B cell (primary cell): ENCODE measurements at regions not wholly inside any gene's neighbourhood (a gene's known extent, or its start where the extent isn't known, plus 50 kb on each side); places are given as distances from the start of the nearest gene placed in this dataset.

Source experiments
- CTCF ChIP-seq: fragments of 200-600 bp; IDR thresholded peaks from one replicate; pipeline ENCODE4 v1.8.0; 2022; ENCODE audit warnings: antibody characterized with exemption, mild to moderate bottlenecking
- EZH2 ChIP-seq: IDR thresholded peaks from 2 replicates; pipeline ENCODE4 v1.6.1; 2012; ENCODE audit warnings: borderline replicate concordance, low read depth, mild to moderate bottlenecking, moderate library complexity, low read length; ENCODE audit not compliant: insufficient read depth, poor library complexity, severe bottlenecking

- no peak for TF ChIP-seq CTCF
- TF ChIP-seq EZH2 = no peak
Measured at GRCh38 chr18:67586101-67586500, 69.6 kb upstream of the DSEL start.
